Stimulated activated CD4-positive, alpha-beta T cell treated with anti-CD3 and anti-CD28 coated beads, Interleukin-4, amount 100 ng/mL, for 48 hours (primary cell): ENCODE measurements at regions not wholly inside any gene's neighbourhood (a gene's known extent, or its start where the extent isn't known, plus 50 kb on each side); places are given as distances from the start of the nearest gene placed in this dataset.

Experiments
- DNase-seq, 2 donors: peaks; one replicate each; pipeline ENCODE4 v3.0.0-alpha.2; 2020; ENCODE audit warnings: low read depth in 2 of 2

DNA sequence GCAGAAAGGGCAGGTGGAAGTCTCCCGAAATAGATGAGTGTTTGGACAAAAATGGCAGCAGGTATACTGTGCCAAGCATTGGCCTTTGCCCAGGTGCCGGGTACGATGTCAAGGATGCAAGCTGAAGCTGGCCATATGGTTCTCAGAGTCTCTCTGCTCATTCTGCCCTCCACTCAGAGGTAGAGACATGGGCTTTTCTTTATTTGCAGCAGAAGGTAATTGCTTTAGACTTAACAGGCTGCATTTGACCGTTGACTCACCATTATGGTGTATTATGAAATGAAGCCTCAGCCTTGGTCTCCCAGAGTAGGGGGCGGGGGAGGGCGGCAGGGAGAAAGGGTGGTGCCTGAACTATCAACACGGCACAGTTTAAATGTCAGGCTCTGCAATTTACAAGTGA, 969.1 kb upstream of the EEF2KMT start:
- DNase-seq = no peak

DNA sequence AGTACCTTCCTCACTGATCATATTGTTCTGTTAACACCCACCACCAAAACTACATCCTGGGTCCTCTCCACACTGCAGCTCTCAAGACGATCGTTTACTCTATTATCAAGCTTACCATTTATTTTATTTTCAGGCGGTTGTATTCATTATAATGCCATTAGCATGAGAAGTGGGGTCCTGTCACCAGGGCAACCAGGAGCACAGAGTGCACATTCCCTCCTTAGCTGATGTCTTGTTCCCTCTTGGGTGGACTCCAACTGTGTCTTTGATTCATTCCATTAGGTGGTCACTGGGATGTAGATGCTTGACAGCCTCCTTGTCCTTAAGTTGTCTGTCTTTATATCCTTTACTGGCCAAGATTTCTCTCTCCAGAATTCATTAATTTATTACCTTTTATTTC, 965.9 kb upstream of the EEF2KMT start:
- no peak for DNase-seq

DNA sequence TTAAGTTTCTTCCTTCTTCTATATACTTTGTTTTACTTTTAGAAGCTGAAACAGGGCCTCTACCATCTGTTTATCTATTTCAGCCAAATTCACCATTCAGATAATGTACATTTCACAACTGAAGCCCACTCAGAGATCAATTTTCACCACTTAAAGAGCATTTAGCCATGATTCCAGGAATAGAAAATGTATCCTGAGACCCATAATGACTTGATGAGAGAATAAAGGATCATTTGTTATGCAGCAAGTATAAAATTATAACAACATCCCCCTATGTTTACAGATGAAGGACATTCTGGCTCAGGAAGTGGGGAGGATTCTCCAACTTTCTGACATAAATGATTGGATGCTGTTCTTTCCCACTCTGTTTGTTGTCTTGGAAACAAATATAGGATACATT, 962.1 kb upstream of the EEF2KMT start:
- no peak for DNase-seq

DNA sequence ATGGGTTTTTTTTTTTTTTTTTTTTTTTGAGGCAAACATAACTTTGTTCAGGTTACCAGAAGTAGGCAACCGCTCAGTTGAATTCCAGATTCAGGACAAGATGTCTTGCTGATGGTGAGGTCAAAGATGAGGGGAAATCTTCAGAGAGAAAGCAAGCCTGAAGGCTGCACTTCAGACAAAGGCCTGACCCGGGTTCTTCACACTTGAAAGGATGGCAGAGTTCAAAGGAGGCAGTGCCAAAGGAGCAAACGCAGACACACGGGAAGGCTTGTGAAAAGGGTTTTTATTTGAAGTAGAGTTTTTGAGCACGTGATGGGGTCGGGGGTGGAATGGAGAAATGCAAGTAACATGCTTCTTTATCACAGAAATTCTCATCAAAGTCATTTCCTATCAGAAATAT, 960.2 kb upstream of the EEF2KMT start:
- no peak for DNase-seq

DNA sequence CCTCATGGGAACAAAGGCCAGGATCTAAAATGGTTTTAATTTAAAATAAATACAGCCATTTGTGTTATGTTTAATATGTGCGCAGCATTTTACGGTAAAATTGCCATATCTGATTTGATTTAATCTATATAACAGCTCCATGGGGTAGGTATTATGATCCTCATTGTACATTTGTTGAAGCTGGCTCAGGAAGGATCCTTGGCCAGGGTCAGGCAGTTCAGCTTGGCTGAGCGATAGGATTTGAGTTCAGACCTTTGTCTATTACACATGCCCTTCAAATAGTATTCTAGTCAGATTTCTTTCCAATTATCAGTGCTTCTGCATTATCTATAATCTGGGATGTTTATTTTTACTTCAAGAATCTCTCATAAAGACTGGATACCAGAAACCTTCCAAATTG, 950.4 kb upstream of the EEF2KMT start:
- no peak for DNase-seq

DNA sequence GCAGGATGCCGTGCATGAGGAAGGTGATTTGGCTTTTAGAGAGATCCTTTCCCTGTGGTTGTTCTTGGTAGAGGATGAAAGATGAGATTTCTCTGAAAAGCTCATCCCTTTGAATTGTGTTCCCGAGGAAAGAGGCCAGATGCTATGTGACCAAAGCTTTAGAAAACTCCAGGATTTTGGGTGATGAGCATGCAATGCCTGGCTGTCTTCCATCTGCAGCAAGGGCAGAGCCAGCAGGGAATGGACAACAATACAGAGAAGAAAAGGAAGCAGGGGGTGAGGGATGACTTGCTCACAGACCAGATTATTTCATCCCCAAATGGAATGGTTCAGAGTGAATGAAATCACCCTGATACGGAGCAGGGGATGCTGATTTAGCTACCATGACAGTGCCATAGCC, 949.7 kb upstream of the EEF2KMT start:
- no peak for DNase-seq

DNA sequence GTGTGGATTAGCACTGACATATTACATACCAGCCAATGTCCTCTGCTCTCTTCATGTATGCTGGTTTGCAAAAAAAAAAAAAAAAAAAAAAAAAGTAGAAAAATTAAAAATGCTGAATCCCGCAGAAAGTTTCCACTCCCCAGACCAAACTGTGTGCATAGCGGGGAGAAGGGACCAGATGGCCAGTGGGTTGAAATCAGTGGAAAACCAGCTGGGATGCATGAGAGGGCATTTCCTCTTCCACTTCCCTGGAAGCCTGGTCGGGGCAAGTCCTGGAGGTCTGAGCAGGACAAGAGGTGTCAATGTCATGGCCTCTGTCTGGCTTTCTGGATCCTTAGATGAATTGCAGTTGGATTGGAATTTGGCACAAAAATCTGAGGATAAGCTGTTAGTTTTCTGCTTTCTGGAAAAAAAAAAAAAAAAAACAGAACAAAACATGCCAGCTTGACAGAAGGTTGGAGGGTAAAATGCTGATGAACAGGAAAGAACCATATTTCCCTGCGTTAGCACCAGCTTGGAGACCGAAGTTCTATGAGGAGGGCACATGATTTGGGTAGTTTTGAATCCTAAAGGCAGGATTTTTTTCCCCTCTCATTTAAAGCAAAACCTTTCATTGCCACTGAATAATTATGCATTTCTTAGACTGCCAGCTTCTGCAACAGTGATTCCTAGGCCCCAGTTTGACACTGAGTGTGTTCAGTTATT, 941.5 kb upstream of the EEF2KMT start:
- no peak for DNase-seq

DNA sequence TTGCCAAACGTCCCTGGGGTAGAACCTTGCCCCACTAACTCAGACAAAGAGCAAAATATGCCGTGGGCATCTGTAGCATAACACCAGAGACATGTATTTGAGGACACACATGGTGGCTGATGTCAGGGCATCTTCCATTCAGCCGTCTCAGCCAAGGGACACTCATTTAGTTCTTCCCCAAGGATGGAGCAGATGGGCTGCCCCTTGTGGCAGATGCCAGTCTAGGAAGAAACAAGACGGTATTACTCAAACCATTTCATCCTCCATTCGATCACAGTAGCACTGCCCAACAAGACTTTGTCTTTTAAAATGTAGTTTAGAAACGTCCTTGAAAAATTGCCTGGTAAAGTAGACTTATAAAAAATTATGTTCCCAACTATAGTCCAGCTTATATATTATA, 937.6 kb upstream of the EEF2KMT start:
- DNase-seq = no peak

DNA sequence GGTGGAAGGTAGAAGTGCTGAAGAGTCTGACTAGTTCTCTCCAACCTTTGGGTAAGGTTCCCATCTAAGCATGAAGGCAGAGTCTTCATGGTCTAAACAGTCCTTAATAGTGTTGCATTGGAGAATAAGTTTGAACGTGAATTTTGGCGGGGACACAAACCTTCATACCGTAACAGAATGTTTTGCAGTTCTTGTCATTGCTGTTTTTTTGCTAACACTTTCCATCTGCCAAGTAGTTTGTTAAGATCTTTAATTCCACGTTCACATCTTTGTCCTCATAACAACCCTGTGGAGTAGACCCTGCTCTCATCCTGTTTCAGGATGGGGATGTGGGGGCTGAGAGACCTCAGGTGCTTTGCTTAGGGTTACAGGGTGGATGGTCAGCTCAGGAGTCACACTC, 936.9 kb upstream of the EEF2KMT start:
- no peak for DNase-seq

DNA sequence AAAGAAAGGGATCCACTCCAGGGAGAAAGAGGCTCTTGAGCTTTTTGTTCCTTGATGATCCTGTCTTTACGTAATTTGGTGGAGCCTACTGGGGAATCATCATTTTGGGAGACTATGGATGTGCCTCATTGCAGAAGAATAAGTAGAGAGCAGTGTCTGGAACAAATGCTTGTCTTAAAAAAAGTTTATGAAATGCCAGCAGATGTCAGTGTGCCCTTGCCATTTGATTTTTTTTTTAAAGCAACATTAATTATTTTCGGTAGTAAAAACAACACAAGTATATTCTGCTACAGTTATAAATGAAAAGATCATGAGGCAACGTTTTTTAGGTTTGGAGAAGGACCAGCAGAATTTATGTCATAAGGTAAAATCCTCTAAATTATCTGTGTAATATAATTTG, 934.8 kb upstream of the EEF2KMT start:
- no peak for DNase-seq

DNA sequence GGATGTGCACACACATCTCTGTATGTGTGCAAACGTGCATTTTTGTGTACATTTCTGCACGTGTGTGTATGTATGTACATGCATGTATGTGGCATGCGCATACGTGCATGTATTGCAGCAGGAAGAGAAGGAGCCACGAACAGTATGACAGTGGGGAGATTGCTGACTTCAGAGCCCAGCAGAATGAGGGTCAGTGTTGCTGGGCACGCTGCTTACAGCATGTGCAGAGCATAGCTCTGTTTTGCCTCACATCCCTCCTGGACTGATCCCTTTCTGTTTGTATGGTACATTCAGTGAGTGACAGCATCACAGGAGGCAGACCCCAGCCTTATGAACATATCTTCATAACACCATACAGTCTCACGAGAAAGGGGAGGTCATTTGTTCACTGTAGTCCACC, 934.0 kb upstream of the EEF2KMT start:
- no peak for DNase-seq

DNA sequence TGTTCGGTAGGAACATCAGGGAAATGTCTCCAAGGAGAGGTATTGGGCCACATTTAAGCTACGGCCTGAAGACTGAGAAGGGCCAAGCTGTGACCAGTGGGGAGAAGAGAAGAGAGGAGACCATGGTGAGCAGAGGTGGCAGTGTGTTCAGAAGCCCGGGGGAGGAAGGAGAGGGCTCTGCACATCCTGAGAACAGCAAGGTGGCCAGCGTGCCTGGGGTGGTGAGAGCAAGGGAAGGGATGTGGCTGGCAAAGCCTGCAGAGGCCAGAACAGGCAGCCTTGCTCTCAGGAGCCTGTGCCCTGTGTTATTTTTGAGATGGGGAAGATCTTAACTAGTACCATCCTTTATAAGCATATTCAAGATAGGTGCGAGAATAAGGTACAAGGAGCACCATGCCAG, 933.5 kb upstream of the EEF2KMT start:
- DNase-seq = no peak

DNA sequence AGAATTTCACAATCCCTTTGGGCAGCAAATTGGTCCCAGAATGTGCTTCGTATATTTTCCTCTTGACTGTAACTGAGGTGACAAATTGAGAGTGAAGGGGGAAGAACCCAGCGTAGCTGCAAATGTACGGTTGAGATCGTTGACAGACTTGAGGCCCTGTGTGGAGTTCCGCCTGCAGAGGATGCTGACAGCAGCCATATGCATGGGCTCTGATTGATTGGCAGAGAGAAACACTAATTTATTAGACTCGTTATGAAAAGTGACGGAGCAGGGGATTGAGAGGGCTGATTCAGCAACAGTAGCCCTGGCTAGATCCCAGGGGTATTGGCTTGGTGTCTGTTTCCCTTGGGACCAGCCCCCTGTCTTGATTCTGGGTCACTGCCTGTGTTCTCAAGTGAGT, 930.1 kb upstream of the EEF2KMT start:
- no peak for DNase-seq

DNA sequence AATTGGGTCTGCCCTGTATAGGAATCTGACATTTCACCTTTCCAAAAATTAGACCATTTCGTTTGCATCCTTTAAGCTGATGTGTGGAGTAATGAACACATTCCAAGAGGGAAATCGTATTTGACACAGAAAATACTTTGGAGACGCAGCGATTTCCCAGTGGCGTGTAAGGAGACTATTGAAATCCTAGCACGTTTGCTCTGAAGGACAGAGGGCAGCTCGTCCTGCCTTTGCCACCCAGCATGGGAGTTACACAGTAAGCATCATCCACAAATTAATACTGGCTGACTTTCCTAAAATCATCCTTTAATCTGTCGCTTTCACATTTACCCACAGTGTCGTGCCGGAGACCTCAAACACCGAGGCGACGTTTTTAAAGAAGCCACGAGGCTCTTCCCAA, 925.9 kb upstream of the EEF2KMT start:
- DNase-seq = no peak

DNA sequence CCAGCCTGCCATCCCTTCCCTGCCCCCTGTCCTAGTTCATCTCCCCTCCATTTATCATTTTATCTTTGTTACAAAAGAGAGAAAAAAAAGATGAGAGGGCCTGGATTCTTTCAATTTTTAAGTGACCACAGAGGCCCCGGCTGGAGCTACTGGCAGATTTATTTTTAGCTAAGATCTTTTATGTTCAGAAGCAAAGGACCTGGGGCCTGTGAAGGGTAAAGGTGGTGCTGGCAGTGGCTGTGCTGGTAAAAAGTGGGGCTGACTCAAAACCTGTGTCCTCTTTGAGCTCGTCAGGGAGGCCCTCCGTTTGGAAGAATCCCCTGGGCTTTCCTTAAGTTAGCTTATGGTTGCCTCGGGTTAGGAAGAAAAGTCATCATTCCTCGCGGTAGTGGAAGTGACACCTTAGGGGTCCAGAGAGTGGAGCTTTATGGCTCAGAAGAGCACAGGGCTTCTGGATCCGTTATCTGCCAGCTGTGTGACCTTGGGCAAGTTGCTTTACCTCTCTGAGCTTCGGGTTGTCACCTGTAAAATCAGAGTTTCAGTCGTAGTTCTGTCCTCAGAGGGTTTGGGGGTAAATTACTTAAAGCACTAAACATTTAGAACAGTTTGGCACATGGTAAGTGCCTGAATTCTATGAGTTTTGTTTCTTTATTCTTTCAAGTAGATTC, 923.8 kb upstream of the EEF2KMT start:
- DNase-seq = no peak

DNA sequence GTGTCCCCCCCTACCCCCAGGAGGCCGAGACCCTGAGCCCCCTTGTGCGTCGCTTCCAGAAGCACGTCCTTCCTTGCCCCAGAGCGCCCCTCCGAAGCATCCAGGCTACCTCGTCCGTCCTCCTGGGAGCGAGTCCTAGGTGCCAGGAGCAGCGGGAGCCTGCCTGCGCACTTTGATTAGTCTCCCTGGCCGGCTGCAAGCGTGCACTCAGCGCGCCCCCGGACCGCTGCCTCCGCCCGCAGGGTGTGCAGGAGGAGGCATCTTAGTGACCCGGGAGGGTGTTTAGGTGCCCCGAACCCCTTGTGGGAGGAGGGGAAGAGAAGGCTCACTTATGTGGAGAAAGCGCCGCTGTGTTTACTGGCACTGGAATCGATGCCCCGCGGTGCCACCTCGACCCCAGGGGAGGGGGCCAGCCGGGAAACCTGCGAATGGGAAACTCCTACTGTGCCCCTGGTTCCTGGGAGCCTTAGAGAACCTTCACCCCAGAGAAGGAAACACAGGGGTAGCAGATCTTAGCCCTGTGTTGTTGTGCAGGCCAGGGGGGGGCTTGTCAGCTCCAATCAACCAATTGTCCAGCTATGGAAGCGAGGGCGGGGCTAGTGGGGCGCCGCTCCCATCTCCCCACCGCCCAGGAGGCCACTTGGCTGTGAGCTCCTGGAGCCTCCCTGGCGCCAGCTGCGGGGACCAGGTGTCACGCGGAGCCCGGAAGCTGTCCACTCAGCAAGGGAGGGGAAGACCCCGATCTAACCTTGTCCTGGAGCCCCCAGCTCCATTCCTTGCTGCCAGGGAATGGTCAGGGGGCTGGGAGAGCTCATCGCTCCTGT, 922.8 kb upstream of the EEF2KMT start:
- DNase-seq = no peak

DNA sequence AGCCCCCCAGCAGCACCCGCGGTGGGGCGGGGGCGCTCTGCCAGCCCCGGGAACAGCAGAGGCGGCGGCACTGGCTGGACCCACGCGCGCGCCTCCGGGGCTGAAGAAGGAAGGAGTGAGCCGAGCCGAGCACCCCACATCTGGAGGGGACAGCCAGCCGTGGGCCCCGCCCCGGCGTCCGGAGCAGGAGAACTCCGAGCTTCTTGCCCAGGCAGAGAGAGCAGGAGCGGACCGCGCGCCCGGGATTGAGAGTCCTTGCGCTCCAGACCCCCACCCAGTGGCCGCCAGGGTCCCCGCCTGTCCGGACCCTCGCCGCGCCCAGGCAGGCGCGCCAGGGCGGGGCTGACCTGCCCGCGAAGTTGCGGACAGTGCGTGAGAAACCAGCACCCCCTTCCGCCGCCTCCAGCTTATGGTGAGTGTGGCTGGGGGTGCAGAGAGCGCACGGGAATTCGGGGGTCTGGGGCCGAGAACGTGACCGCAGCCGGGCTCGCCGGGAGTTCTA, 921.9 kb upstream of the EEF2KMT start:
- DNase-seq = no peak

DNA sequence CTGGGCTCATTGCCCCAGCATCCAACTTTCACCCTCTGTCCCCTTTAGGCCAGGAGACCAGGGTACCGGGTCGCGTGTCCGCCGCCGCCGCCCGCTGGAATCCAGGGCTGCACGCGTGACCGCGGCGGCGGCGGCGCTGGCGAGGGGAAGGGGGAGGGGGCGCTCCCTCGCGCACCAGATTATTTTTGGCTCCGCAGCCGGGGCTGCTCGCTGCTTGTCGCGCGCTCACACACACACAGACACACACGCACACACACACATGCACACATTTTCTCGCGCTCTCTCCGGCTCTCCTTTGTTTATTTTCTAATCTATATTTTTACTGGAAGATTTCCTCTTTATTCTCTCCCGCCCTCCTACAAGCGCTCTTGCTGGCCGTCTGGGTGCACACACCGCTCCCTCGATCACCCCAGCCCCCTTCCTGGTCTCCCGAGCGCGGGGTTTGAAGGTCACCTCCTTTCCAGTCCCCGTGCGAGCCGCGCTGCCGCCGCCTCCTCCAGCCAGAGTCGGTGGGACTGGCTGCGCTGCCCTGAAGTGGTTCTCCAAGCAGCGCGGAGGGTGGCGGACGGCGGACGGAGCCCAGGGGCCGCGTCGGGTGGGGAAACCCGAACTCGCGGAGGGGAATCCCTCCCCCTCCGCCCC, 921.4 kb upstream of the EEF2KMT start:
- DNase-seq = no peak

DNA sequence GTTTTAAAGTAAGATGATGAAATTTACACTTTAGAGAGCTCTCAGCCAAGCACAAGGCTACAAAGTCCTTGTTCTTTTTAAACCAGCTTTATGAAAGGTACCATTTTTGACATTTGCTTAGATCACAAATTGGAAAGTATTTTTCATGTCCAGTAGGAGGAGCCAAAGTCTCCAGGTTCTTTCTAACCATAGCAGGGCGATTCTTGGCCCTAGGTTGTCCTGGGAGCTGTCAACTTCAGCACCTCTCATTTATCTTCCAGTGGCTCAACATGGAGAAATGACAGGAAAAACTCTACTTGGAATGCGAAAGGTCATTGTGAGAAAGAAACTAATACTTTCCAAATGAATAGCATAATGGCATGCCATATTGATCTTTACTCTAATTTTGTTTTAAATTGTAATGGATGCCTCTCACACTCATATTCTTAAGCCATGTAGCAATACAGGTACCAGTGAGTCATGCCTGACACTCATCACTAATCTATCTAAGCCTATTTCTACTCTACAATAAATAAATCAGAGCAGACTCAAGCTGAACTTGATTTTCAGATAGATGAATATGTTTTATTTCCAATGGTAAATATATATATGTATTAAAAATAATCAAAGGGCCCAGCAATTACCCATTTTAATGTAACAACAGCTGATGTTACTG, 919.1 kb upstream of the EEF2KMT start:
- no peak for DNase-seq

DNA sequence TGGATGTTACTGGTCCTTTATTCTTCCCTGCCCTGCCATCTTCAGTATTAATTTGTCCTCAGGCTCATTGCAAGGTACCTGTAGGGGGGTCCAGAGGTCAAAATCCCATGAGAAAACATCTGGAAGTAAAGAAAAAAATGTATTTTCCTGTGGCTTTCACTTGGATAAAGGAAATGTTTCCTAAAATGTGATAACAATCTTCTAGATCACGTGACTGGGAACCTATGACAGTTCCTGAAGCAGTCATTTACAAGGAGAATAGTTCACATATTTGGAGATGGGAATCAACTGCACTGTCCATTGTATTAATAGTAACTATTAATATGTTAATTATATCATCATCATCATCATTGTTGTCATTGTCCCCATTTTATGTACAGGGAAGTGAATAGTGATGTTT, 915.1 kb upstream of the EEF2KMT start:
- no peak for DNase-seq

DNA sequence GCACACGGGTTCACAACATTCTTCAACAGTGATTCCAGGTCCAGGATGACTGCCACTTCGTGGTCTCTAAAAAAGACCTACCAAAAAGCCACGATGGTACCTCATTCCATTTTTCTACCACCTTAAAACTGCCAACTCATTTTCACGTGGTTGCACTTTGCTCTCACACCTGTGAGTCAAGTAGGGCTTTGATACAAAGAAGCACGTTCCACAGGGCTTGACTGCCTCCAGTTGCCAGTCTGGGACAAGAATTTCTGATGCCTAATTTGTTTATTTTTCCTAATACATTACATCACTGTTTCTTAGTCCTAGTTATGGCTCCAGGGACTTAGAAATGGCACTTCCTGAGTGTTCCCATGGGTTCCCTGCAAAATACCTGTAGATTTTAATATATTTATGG, 911.6 kb upstream of the EEF2KMT start:
- no peak for DNase-seq

DNA sequence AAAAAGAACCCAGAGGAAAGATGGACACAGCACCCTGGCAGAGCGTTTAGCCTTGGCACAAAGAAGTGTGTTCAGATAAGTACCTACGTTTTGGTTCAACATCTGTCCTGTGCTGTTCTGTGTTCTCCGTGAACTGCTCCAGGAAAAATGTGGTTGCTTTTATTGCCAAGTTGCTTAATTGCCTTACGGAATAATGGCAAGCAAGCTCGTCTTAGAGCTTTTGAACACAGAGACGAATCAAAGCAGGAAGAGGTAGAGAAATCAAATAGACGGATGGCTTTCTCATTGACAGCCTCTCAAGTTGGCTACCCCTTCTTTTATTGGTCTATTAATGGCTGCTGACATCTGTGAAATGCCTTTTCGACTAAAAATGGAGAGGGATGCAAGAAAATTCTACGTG, 911.1 kb upstream of the EEF2KMT start:
- no peak for DNase-seq
